Hepatocyte (in vitro differentiated cells): ENCODE measurements at regions not wholly inside any gene's neighbourhood (a gene's known extent, or its start where the extent isn't known, plus 50 kb on each side); places are given as distances from the start of the nearest gene placed in this dataset.

Experiments
- DNase-seq: peaks from one replicate; pipeline ENCODE4 v3.0.0-alpha.2; 2016; ENCODE audit warnings: low spot score
- H2AFZ ChIP-seq: fragments of 200-600 bp; sonication (generic); 2 replicates; pipeline ENCODE4 v1.6.0; 2016; ENCODE audit warnings: antibody characterized with exemption, mild to moderate bottlenecking
- H3K27ac ChIP-seq: fragments of 200-600 bp; sonication (generic); 2 replicates; pipeline ENCODE4 v1.5.1; 2016; ENCODE audit warnings: mild to moderate bottlenecking
- H3K27me3 ChIP-seq: fragments of 200-600 bp; sonication (generic); 2 replicates; pipeline ENCODE4 v1.6.1; 2016
- H3K36me3 ChIP-seq: fragments of 200-600 bp; sonication (generic); replicated peaks from 2 replicates; pipeline ENCODE4 v1.5.1; 2016; ENCODE audit warnings: low read depth; ENCODE audit not compliant: insufficient read depth
- H3K4me1 ChIP-seq: fragments of 200-600 bp; sonication (generic); 2 replicates; pipeline ENCODE4 v1.5.1; 2016; ENCODE audit warnings: mild to moderate bottlenecking, moderate library complexity; ENCODE audit not compliant: insufficient read depth
- H3K4me2 ChIP-seq: fragments of 200-600 bp; sonication (generic); 2 replicates; pipeline ENCODE4 v1.6.0; 2016
- H3K4me3 ChIP-seq: fragments of 200-600 bp; sonication (generic); 2 replicates; pipeline ENCODE4 v1.5.1; 2016; ENCODE audit warnings: mild to moderate bottlenecking
- H3K79me2 ChIP-seq: fragments of 200-600 bp; sonication (generic); 2 replicates; pipeline ENCODE4 v1.6.0; 2017; ENCODE audit warnings: mild to moderate bottlenecking
- H3K9me2 ChIP-seq: fragments of 200-600 bp; sonication (generic); replicated peaks from 2 replicates; pipeline ENCODE4 v1.6.0; 2017; ENCODE audit warnings: mild to moderate bottlenecking; ENCODE audit not compliant: insufficient read depth
- H3K9me3 ChIP-seq: fragments of 200-600 bp; sonication (generic); 2 replicates; pipeline ENCODE4 v1.5.1; 2016; ENCODE audit warnings: low read depth, mild to moderate bottlenecking
- H4K20me1 ChIP-seq: fragments of 200-600 bp; sonication (generic); 2 replicates; pipeline ENCODE4 v1.6.0; 2016; ENCODE audit warnings: mild to moderate bottlenecking; ENCODE audit not compliant: insufficient read depth, poor library complexity, severe bottlenecking
- EZH2 ChIP-seq: fragments of 200-600 bp; sonication (generic); IDR thresholded peaks from 2 replicates; pipeline ENCODE4 v1.6.1; 2016; ENCODE audit warnings: antibody characterized with exemption, mild to moderate bottlenecking, borderline replicate concordance
- EZH2phosphoT487 ChIP-seq: fragments of 200-600 bp; sonication (generic); IDR thresholded peaks from one replicate; pipeline ENCODE4 v1.6.1; 2018; ENCODE audit warnings: antibody characterized with exemption, mild to moderate bottlenecking, low read depth, moderate library complexity; ENCODE audit not compliant: unreplicated experiment, severe bottlenecking
- WGBS: methylation state at CpG from one replicate; pipeline ENCODE4 v1.1.6; 2016; ENCODE audit warnings: low lambda C conversion rate; ENCODE audit errors: missing lambda C conversion rate; 5-methylcytosine and 5-hydroxymethylcytosine counted together
- TF ChIP-seq, protein P1 (sequence below): fragments of 200-600 bp; sonication (generic); IDR thresholded peaks from 2 replicates; pipeline ENCODE4 v1.5.1; 2016; ENCODE audit warnings: antibody characterized with exemption, mild to moderate bottlenecking; ENCODE audit not compliant: poor library complexity

DNA sequence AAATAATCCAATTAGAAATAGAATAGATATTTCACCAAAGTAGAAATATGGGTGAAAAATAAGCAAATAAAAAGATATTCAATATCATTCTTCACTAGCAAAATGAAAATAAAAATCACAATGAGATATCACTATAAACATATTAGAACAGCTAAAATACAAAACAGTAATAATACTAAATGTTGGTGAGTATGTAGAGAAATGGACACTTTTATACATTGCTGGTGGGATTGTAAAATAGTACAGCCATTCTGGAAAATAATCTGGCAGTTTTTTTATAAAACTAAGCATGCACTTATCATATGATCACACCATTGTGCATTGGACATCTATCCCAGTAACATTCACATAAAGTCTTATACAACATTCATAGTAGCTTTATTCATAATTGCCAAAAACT lies 320.2 kb upstream of the OR4E1 start:
- Histone ChIP-seq H3K4me2 (no peak overlapping the region), H3K27ac (no peak overlapping the region), H3K4me3 (no peak overlapping the region), H3K9me3 (no peaks in the 10 kb centered on the region), H3K4me1 (no peaks in the 10 kb centered on the region), H2AFZ (no peak overlapping the region), H3K79me2 (no peaks in the 10 kb centered on the region), H3K36me3 (no peaks in the 10 kb centered on the region), H3K9me2 (no peaks in the 10 kb centered on the region), H3K27me3 (no peaks in the 10 kb centered on the region), H4K20me1 (no peaks in the 10 kb centered on the region)
- no peak for DNase-seq
- TF ChIP-seq, protein P1, sequence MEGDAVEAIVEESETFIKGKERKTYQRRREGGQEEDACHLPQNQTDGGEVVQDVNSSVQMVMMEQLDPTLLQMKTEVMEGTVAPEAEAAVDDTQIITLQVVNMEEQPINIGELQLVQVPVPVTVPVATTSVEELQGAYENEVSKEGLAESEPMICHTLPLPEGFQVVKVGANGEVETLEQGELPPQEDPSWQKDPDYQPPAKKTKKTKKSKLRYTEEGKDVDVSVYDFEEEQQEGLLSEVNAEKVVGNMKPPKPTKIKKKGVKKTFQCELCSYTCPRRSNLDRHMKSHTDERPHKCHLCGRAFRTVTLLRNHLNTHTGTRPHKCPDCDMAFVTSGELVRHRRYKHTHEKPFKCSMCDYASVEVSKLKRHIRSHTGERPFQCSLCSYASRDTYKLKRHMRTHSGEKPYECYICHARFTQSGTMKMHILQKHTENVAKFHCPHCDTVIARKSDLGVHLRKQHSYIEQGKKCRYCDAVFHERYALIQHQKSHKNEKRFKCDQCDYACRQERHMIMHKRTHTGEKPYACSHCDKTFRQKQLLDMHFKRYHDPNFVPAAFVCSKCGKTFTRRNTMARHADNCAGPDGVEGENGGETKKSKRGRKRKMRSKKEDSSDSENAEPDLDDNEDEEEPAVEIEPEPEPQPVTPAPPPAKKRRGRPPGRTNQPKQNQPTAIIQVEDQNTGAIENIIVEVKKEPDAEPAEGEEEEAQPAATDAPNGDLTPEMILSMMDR = no peak
- TF ChIP-seq EZH2 (no peak), EZH2phosphoT487 (no peak)

DNA sequence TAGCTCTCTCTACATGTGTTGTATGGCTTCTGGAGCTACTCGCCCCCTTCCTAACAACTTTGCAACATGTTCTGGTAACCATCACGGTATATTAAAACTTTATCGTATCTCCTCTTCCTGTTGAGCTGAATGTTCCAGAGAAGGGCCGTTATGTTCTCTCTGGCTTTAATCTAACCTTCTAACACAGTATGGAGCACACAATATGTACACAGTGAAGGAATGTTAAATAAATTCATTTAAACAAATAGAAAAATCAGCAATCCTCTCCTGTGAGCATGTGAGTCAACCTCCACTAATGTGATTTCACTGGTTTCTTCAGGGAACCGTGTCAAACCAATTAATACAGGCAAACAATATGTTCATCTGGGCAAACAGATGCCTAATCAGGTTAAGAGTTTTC lies 319.5 kb upstream of the OR4E1 start:
- 55% methylated on average over 5 of the region's 5 CpGs for WGBS

DNA sequence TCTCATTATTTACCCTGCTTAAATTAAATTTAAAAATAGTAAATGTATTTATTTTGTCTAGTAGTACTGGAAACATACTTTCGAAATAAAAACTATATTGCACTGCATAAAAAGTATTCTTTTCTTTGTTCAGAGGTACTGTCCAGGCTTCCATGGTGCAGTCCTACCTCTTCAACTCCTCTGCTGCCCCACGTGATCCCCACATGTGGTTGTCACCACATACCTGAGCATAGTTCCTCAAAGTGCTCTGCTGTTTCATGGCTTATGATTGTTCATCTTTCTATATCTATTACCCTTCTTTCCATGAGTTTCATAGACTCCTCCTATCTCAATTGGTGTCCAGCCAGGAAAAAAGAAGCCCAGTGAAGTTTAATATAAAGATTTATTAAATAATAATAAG lies 317.5 kb upstream of the OR4E1 start:
- DNase-seq = no peak
- no peaks in the 10 kb centered on the region for H4K20me1 ChIP-seq
- 20% methylated on average over 2 of the region's 2 CpGs for WGBS
- TF ChIP-seq EZH2phosphoT487 (no peak), EZH2 (no peak)
- TF ChIP-seq, protein P1 = no peak
- no peaks in the 10 kb centered on the region for H3K4me1 ChIP-seq
- H3K27ac ChIP-seq = no peak overlapping the region
- H3K27me3 ChIP-seq = peaks cover 5% of the 10 kb centered on the region
- no peaks in the 10 kb centered on the region for H3K9me3 ChIP-seq
- H3K4me2 ChIP-seq = no peak overlapping the region
- H3K4me3 ChIP-seq = no peak overlapping the region
- H3K79me2 ChIP-seq = no peaks in the 10 kb centered on the region
- H3K36me3 ChIP-seq = no peaks in the 10 kb centered on the region
- H2AFZ ChIP-seq = no peak overlapping the region
- H3K9me2 ChIP-seq = no peaks in the 10 kb centered on the region

More for the DNA sequence above, 319.5 kb upstream of the OR4E1 start:
- Histone ChIP-seq H3K27ac (no peak overlapping the region), H3K4me3 (no peak overlapping the region), H4K20me1 (no peaks in the 10 kb centered on the region), H3K9me2 (no peaks in the 10 kb centered on the region), H3K4me1 (no peaks in the 10 kb centered on the region), H3K4me2 (no peak overlapping the region), H3K9me3 (no peaks in the 10 kb centered on the region), H2AFZ (no peak overlapping the region), H3K27me3 (no peaks in the 10 kb centered on the region), H3K79me2 (no peaks in the 10 kb centered on the region), H3K36me3 (no peaks in the 10 kb centered on the region)
- no peak for TF ChIP-seq EZH2phosphoT487
- TF ChIP-seq, protein P1 = no peak
- TF ChIP-seq EZH2 = no peak
- DNase-seq = no peak

DNA sequence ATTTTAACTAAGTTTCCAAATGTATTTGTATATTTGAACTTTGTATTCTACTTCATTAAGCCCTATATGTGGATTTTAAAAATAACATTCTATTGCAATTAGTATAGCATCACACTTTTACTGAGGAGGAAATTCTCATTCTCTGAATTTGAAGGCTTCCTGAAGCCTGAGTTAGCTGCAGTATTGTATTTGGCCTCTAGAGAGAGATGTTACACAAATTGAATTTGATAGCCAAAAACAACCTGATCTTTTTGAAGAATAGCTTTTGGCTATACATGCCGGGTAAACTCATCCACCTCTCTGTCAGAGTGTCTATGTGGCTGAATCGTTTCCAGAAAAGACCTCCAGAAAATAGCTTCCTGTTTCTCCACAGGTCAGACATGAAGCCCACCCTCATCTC lies 316.5 kb upstream of the OR4E1 start:
- Histone ChIP-seq H2AFZ (no peak overlapping the region), H3K27me3 (peaks cover 11% of the 10 kb centered on the region), H3K27ac (no peak overlapping the region), H3K4me2 (no peak overlapping the region), H3K36me3 (no peaks in the 10 kb centered on the region), H3K9me2 (no peaks in the 10 kb centered on the region), H3K4me1 (no peaks in the 10 kb centered on the region), H3K9me3 (no peaks in the 10 kb centered on the region), H3K79me2 (no peaks in the 10 kb centered on the region), H3K4me3 (no peak overlapping the region), H4K20me1 (no peaks in the 10 kb centered on the region)
- WGBS = 42% methylated on average over 2 of the region's 2 CpGs
- no peak for DNase-seq
- TF ChIP-seq EZH2phosphoT487 = no peak
- TF ChIP-seq, protein P1 = peak; percentile 39
- no peak for TF ChIP-seq EZH2
